Keratinocyte (primary cell): ENCODE measurements at regions not wholly inside any gene's neighbourhood (a gene's known extent, or its start where the extent isn't known, plus 50 kb on each side); places are given as distances from the start of the nearest gene placed in this dataset.

Source experiments
- CTCF ChIP-seq, 3 experiments: IDR thresholded peaks in 1 of 3; conservative IDR thresholded peaks in 1 of 3; optimal IDR thresholded peaks in 1 of 3; 2 replicates in 2 of 3; 3 replicates in 1 of 3; pipeline versions ENCODE3 to v1.5.1; 2011; ENCODE audit warnings: low read length in 3 of 3, mild to moderate bottlenecking in 3 of 3, moderate library complexity in 2 of 3, control low read depth in 1 of 3, inconsistent platforms in 1 of 3; ENCODE audit not compliant: insufficient read depth in 2 of 3; ENCODE audit errors: extremely low read depth in 1 of 3
- EZH2 ChIP-seq: IDR thresholded peaks from one replicate; pipeline ENCODE4 v1.6.1; 2012; ENCODE audit warnings: inconsistent platforms, mild to moderate bottlenecking, low read length, moderate library complexity

GRCh38 chr11:45345491-45345890 lies 59.4 kb upstream of the SYT13 start:
- TF ChIP-seq EZH2 = no peak
- TF ChIP-seq CTCF (optimal IDR thresholded peaks at IDR 0.05 in 1 of 3, IDR thresholded peaks at IDR 0.05 in 1 of 3, conservative IDR thresholded peaks at IDR 0.05 in 1 of 3; ENCODE audit: extremely low read depth in 1 of 3, insufficient read depth in 2 of 3, low read length in 3 of 3) = no peak
